ENCODE measurements at regions not wholly inside any gene's neighbourhood (a gene's known extent, or its start where the extent isn't known, plus 50 kb on each side); places are given as distances from the start of the nearest gene placed in this dataset.
"Not testable (repeated sequence)": the region's sequence is repeated elsewhere in the genome, so short reads cannot be mapped to it uniquely, and the experiment has no call there.

DNA sequence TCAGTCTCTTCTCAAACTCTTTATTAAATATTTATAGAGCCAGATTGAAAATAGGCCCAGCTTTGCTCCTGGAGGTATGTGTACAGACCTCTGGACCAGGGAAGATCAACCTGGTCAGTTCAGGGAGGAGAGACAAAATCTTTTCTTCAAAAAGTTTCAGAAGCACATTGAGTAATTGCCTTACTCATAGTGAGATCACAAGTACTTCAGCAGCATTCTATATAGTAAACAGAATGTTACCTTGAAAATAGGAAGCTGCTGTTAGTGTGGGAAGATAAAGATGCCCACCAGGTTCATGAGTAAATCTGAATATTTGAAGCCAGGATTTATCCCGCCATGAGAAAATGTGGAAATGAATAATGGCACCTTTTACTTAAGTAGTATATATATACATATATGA lies 665.9 kb upstream of the CITED2 start:
- DNase-seq (ENCODE audit: low spot score), result no peak

DNA sequence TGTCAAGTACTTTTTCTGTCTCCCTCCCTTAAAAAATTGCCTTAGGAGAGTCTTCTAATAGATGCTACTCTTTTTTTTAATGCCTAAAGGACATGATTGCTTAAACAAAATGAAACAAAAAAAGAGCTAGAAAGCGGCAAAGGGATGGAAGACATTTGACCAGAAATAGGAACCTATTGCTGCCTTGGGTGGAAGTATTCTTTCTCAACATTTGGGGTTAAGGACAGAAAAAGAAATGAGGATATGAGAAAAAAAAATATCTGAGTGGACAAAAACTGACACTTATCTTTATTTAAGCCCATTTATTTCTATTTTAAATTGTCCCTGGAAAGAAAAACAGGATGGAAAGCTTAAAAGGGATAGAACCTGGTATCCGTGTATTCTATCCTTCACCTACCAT lies 664.9 kb upstream of the CITED2 start:
- DNase-seq (ENCODE audit: low spot score), result no peak

DNA sequence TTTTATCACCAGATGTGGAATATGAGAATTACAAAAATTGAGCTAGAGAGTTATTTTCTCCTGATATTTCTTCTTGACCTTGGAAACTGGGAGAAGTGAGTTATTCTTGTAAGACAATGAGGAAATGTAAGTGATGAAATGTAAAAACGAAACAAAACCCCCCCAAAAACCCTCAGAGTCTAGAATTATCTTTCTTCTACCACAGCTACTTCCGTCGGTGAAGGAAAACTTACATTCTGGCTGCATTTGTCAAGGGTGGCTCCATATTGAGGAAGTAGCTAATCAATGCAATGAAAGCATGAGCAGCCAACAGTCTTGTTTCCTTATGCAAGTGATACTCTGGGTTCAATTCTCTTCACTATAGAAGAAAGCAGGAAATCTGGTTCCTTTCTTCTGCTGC lies 661.7 kb upstream of the CITED2 start:
- no peak for DNase-seq (ENCODE audit: low spot score)

- no peak for DNase-seq (ENCODE audit: low spot score)
Measured at GRCh38 chr6:140032189-140032588, 657.7 kb upstream of the CITED2 start.

DNA sequence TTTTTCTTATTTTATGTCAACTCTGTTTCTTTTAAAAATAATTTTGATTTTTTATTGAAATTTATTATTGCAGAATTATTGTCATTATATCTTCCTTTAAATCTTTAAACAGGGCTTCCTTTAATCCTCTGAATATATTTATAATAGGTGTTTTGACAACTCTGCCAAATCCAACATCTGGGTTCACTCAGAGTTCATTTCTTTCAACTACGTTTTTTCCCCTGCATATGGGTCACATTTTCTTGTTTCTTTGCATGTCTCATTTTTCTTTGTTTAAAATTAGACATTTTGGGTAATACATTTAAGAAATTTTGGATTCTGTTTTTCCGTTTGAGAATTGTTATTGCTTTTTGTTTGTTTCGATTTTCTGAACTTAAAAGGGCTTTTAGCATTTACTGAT lies 655.1 kb upstream of the CITED2 start:
- DNase-seq (ENCODE audit: low spot score), result no peak

GRCh38 chr6:140027219-140027618 lies 652.8 kb upstream of the CITED2 start:
- DNase-seq (ENCODE audit: low spot score), result no peak

- DNase-seq (ENCODE audit: low spot score), result no peak
Measured at GRCh38 chr6:140026546-140026945, 652.1 kb upstream of the CITED2 start.

DNA sequence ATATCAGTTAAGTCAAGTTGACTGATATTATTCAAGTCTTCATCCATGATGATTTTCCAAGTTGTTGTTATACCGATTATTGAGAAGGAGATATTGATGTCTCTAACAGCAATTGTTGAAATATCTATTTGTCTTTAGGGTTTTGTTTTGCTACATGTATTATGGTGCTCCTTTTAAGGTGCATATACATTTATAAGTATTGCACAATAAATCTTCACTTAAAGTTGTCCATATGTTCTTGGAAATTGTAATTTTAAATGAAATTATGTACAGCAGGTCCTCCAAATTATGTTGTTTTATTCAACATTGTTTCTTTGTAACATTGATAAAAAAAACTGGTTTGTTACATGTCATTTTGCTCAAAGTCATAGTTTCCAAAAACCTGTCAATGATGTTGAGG lies 650.7 kb upstream of the CITED2 start:
- no peak for DNase-seq (ENCODE audit: low spot score)

- DNase-seq (ENCODE audit: low spot score), result no peak
Measured at GRCh38 chr6:140020207-140020791, 645.9 kb upstream of the CITED2 start.

- DNase-seq (ENCODE audit: low spot score), result no peak
Measured at GRCh38 chr6:140018588-140018987, 644.1 kb upstream of the CITED2 start.

DNA sequence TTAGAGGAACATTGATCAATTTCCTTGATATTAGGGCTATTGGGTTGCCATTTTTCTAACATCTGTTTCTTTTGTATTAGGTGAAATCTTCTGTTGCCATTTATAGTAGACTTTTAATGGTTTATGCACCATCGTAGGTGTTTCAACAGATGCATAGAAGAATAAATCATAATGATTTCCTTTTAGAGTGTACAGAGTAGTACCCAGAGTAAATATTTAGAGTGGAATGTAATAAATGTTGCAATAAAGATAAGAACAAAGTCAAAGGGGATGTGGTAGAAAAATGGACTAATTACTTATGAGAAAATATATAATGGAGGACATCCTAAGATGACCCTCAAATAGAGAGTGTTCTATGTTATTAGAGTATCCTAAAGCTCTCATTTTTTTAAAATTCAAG lies 643.0 kb upstream of the CITED2 start:
- DNase-seq (ENCODE audit: low spot score), result no peak

DNA sequence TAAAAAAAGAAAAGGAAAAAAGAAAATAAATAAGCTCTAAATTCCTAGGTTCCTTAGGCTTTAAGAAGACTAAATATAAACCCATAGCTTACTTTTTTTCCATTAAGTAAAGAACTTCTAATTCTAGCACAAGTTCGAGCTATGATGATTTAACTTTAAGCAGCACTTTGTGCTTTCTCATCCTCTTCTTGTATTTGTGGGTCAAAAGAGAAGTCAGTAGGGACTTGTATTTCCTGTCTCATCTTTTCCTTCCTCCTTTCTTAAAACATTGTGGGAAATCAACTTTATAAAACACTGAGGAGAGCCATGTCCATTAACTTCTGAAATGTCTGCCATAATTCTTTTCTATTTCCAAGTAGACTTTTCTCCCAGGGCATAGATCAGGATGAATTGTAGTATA lies 637.7 kb upstream of the CITED2 start:
- no peak for DNase-seq (ENCODE audit: low spot score)

DNA sequence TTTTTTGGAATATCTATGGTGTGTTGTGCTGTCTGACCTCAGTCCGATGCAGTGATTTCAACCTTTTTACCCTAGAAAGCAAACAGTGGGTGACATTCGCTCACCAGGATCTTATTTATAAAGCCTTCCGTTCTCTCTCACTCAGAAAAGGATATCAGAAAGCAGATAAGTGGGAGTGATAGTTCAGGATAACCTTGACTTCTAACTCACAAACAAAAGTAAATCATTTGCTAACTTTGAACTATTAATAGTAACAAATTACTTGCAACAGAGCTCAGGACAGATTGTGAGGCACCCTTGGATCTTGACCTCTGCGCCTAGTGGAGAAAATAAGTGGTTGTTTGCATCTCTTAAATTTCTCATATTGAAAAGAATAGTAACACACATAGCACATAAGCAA lies 637.1 kb upstream of the CITED2 start:
- DNase-seq (ENCODE audit: low spot score), result no peak

- DNase-seq (ENCODE audit: low spot score), result no peak
Measured at GRCh38 chr6:140009286-140009685, 634.8 kb upstream of the CITED2 start.

- DNase-seq (ENCODE audit: low spot score), result no peak
Measured at GRCh38 chr6:140007525-140007924, 633.1 kb upstream of the CITED2 start.

- no peak for DNase-seq (ENCODE audit: low spot score)
Measured at GRCh38 chr6:140003217-140003616, 628.8 kb upstream of the CITED2 start.

- no peak for DNase-seq (ENCODE audit: low spot score)
Measured at GRCh38 chr6:140002396-140003022, 628.1 kb upstream of the CITED2 start.

DNA sequence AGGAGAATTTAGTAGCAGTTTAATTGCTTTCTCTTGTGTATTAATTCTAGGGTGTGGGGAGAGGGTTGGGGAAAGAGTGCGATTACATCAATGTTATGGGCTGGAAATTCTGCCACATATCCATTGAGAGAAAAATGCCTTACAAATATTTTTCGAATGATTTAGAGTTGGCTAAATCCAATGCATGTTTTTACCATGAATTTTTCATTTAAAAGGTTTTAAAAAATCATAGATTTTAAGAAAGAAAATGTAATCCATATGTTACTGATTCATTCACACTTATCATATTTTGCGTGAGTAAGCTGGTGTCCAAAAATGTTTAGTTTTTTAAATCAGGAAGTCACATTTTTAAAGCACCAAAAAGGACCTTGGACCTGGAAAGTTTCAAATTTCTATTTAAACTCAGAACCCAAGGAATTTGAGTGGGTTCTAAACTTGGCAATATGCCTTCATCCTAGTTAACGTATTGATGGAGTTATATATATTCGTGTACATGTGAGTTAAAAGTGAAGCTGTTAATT lies 627.4 kb upstream of the CITED2 start:
- no peak for DNase-seq (ENCODE audit: low spot score)

DNA sequence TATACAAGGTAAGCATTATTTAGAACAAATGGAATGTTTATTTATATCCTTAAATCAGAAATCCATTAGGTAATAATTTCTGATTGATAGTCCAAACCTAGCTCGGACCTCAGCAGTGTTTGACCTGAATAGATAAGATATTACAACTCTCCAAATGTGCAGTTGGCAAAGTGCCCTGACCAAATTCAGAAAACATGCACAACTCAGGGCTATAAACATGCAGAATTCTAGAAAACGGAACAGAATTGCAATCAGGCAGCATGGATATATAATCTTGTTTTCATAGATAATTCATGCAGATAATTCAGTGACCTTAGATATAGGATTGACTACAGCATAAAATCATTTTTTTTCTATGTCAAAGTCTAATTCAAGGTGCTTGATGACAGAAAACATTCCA lies 626.6 kb upstream of the CITED2 start:
- DNase-seq (ENCODE audit: low spot score), result no peak

- DNase-seq (ENCODE audit: low spot score), result not testable (repeated sequence)
Measured at GRCh38 chr6:139999661-140000060, 625.2 kb upstream of the CITED2 start.

GRCh38 chr6:139998478-139998877 lies 624.0 kb upstream of the CITED2 start:
- DNase-seq (ENCODE audit: low spot score), result not testable (repeated sequence)

GRCh38 chr6:139996253-139996834 lies 621.9 kb upstream of the CITED2 start:
- DNase-seq (ENCODE audit: low spot score), result peak; percentile 67

DNA sequence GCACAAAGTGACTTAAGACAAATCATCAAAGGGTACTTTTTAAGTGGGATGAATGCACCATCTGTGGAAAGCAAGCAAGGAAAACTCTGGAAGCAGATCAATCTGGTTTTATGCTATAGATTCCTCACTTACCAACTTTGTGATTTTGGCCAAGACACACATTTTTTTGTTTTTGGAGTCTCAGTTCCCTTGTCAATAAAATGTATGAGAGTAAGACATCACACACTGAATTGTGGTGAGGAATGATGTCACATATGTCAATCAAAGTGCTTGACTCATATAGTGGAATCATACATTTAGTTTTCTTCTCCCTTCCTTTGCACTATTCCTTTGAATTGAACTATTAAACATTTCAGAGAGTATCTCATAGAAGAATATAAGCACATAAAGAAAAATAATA lies 620.5 kb upstream of the CITED2 start:
- no peak for DNase-seq (ENCODE audit: low spot score)
